HG03520 (cell line): ENCODE measurements at regions not wholly inside any gene's neighbourhood (a gene's known extent, or its start where the extent isn't known, plus 50 kb on each side); places are given as distances from the start of the nearest gene placed in this dataset.

Source experiments
- ATAC-seq: cut with Tn5 transposase; IDR thresholded peaks from one replicate; pipeline ENCODE4 v1.9.1; 2021; ENCODE audit warnings: mild to moderate bottlenecking, moderate library complexity; ENCODE audit not compliant: unreplicated experiment

GRCh38 chr6:19128701-19129100, 708.5 kb upstream of the ID4 start:
- ATAC-seq: no peak

- no peak for ATAC-seq
Measured at GRCh38 chr6:19135706-19136105, 701.5 kb upstream of the ID4 start.

- ATAC-seq: no peak
Measured at GRCh38 chr6:19137505-19137904, 699.7 kb upstream of the ID4 start.

DNA sequence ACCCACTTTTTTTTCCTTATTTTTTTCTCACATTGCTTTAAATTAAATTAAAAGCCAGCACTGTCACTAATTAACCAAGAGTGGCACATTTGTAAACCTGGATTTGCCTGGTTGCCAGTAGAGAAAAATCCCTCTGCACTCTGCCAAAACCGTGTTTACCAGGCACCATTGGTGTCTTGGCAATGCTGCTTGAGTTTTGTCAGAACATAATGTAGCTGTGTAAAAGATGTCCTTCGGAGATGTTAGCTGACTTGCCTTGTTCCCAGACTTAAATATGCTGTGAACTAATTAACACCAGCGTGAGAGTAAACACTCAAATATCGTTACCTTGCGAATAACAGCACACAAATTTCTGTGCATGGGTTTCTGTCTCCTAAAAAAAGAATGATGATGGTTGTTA, 694.9 kb upstream of the ID4 start:
- no peak for ATAC-seq

DNA sequence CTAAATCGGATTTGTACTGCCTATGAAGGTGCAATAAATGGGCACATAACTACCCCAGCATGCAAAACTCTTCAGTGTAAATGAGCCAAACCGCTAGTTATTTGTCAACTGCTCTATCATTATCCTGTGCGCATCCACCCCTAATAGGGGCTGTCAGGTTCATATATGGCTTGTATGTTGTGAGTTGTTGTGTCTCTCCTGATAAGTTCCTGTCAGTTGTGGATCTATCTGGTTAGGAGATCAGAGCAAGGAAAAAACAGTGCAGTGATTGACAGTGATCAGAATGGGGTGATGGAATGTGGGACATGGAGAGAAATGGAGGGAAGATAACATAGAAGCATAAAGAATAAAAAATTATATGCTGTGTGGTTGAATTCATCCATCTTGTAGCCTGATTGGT, 686.9 kb upstream of the ID4 start:
- no peak for ATAC-seq

- no peak for ATAC-seq
Measured at GRCh38 chr6:19153270-19153980, 683.7 kb upstream of the ID4 start.

DNA sequence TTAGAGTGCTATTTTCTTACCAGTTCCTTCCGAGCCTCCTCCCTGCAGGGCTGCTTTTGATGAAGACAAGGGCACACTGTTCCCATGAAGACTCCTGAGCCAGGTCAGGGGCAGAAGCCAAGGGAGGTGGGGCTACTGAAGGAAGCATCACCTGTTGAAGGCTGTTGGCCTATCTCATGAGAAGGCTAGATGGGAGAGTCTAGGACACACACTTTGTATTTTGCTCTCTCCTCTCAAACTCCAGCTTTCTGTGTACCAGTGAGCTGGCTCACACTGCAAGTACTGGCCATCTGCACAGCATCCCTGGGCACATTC, 683.2 kb upstream of the ID4 start:
- no peak for ATAC-seq

DNA sequence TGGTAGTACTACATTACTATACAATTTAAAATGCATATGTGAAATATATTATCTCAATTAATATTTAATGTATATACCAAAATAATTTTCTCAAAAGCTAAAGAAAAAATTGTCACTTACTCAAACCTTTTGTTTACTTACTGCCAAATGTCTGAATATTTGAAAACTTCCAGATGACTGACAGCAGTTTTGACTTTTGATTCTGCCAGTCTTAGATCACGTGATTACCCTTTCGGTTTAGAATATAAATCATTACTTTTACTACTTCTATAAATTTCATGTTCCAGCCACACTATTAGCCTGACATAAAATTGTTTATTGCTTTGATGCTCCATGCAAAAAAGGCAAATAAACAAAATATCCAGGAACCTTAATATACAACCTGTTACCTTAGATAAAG, 680.7 kb upstream of the ID4 start:
- ATAC-seq: no peak

DNA sequence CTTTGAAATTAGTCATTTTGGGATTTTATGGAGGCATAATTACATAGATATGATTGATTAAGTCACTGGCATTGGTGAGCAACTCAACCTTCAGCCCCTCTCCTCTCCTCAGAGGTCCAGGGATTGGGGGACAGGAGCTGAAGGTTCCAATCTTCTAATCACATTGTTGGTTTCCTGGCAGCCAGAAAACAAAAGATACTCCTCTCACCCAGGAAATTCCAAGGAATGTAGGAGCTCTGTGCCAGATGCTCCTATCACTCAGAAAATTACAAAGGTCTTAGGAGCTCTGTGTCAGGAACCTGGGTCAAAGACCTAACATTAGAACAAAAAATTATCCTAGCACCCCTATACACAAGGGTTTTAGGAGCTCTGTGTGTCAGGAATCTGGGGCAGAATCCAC, 679.7 kb upstream of the ID4 start:
- ATAC-seq: no peak

GRCh38 chr6:19158586-19158985, 678.6 kb upstream of the ID4 start:
- ATAC-seq: no peak

DNA sequence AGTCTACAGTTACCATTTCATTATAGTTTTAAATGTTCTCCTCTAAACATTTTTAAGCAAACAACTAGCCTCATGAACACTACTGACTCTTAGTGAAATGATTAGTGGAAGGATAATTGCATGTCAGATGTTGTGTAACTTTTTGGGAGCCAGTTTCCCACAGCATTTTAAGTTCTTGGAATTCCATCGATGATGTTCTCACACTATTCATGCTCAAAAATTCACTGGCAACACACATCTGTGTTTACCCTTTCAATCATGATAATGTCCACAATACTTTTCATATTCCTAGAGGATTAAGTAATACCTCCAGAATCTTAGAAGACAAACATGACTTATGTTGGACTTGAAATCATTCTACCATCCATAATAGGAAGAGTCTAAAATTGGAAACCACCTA, 678.1 kb upstream of the ID4 start:
- no peak for ATAC-seq

- ATAC-seq: no peak
Measured at GRCh38 chr6:19159561-19159960, 677.6 kb upstream of the ID4 start.

- no peak for ATAC-seq
Measured at GRCh38 chr6:19160081-19160730, 677.0 kb upstream of the ID4 start.

DNA sequence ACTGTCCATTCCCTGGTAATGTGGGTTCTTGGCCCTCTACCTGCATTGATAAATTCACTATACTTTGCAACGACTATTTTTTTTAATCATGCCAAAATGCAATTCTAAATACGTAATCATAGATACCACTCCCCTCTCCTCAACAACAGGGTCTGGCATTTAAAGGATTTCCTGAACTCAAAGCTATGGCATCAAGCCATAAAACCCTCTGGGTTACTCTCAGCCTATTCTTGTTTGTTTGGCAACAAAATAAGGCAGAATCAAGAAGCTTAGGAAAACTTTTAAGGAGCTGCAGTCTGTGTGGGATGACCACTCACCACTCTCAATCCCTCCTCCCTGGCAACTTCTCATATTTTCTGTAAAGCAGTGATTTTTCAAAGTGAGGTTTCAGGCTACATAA, 669.9 kb upstream of the ID4 start:
- no peak for ATAC-seq

- ATAC-seq: no peak
Measured at GRCh38 chr6:19169366-19169765, 667.8 kb upstream of the ID4 start.

DNA sequence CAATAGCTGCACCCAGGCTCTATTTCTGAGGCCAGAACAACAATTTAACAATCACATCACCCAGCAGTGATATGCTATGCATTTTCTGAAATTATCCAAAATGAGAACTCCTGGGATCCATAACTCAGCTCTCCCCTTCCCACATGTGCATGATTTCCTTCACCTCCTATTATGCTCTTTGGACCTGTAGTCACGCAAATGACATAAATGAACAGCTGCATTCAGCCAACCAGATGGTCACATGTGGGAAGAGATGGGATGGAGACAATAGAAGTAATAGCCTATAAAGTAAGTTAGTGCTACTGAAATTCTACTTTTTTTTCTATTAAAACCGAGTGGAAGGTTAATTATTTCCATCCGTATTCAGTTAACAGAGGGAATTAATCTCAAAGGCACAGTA, 662.1 kb upstream of the ID4 start:
- ATAC-seq: no peak

GRCh38 chr6:19180348-19181072, 656.7 kb upstream of the ID4 start:
- no peak for ATAC-seq

GRCh38 chr6:19181211-19181610, 656.0 kb upstream of the ID4 start:
- no peak for ATAC-seq

- ATAC-seq: no peak
Measured at GRCh38 chr6:19193624-19194023, 643.5 kb upstream of the ID4 start.

DNA sequence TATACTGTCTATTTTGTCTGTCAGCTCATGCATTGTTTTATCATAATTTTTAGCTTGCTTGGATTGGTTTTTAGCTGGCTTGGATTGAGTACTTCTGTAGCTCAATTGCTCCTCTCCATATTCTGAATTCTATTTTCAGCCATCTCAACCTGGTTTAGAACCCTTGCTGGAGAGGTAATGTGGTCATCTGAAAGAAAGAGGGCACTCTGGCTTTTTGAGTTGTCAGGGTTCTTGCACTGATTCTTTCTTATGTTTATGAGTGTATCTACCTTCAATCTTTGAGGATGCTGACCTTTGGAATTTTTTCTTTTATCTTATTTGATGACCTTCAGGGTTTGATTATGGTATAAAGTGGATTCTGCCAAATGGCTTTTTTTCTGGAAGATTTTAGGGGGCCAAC, 632.7 kb upstream of the ID4 start:
- no peak for ATAC-seq

GRCh38 chr6:19205076-19205475, 632.1 kb upstream of the ID4 start:
- no peak for ATAC-seq

- no peak for ATAC-seq
Measured at GRCh38 chr6:19209202-19209601, 628.0 kb upstream of the ID4 start.
